ENCODE measurements at regions not wholly inside any gene's neighbourhood (a gene's known extent, or its start where the extent isn't known, plus 50 kb on each side); places are given as distances from the start of the nearest gene placed in this dataset.

GRCh38 chr20:16966276-16966880, 218.2 kb downstream of the OTOR start:
- no peak for DNase-seq (ENCODE audit: low spot score)
- TF ChIP-seq EZH2 (IDR thresholded peaks at IDR 0.05; ENCODE audit: borderline replicate concordance, low read depth, low read length, poor library complexity, severe bottlenecking) (no peak), CTCF (conservative IDR thresholded peaks at IDR 0.05; ENCODE audit: low read depth, low read length) (no peak)
- no peaks in the 10 kb centered on the region for H3K36me3 ChIP-seq (ENCODE audit: insufficient read depth, low read length, poor library complexity, severe bottlenecking)
- H3K4me1 ChIP-seq (ENCODE audit: insufficient read depth, low read length, poor library complexity, severe bottlenecking) = no peaks in the 10 kb centered on the region
- POLR2A ChIA-PET (ENCODE audit: low non-redundant PET) = interaction anchor here (0.7 kb wide), 1 partner anchor 533 kb away, joined by 3 read pairs; no protein-coding TSS in a partner anchor
- CTCF ChIA-PET = no interaction called here
- no peaks in the 10 kb centered on the region for H3K27me3 ChIP-seq (replicated peaks; ENCODE audit: insufficient read depth, low read depth, low read length, poor library complexity)
- no peak overlapping the region for H3K27ac ChIP-seq (ENCODE audit: low read depth, low read length, poor library complexity, severe bottlenecking)
- no TSS peak for BruUV-seq (replicated peaks)
- intact Hi-C loops (cut with micrococcal nuclease; ENCODE audit: unreplicated experiment) = no loop called here
- peaks cover 3% of the 10 kb centered on the region for H3K9me3 ChIP-seq (ENCODE audit: low read depth, low read length, poor library complexity, severe bottlenecking)
- H3K4me3 ChIP-seq (ENCODE audit: low read depth, low read length, poor library complexity, severe bottlenecking) = no peak overlapping the region

- ChIA-PET POLR2A (ENCODE audit: low non-redundant PET) (no interaction called here), CTCF (no interaction called here)
- no peaks in the 10 kb centered on the region for H3K36me3 ChIP-seq (ENCODE audit: insufficient read depth, low read length, poor library complexity, severe bottlenecking)
- H3K27ac ChIP-seq (ENCODE audit: low read depth, low read length, poor library complexity, severe bottlenecking) = no peak overlapping the region
- no TSS peak for BruUV-seq (replicated peaks)
- no peaks in the 10 kb centered on the region for H3K27me3 ChIP-seq (replicated peaks; ENCODE audit: insufficient read depth, low read depth, low read length, poor library complexity)
- intact Hi-C loops (cut with micrococcal nuclease; ENCODE audit: unreplicated experiment) = no loop called here
- no peaks in the 10 kb centered on the region for H3K4me1 ChIP-seq (ENCODE audit: insufficient read depth, low read length, poor library complexity, severe bottlenecking)
- no peak for DNase-seq (ENCODE audit: low spot score)
- H3K4me3 ChIP-seq (ENCODE audit: low read depth, low read length, poor library complexity, severe bottlenecking) = no peak overlapping the region
- no peaks in the 10 kb centered on the region for H3K9me3 ChIP-seq (ENCODE audit: low read depth, low read length, poor library complexity, severe bottlenecking)
- TF ChIP-seq EZH2 (IDR thresholded peaks at IDR 0.05; ENCODE audit: borderline replicate concordance, low read depth, low read length, poor library complexity, severe bottlenecking) (no peak), CTCF (conservative IDR thresholded peaks at IDR 0.05; ENCODE audit: low read depth, low read length) (no peak)
Observed at GRCh38 chr20:16968099-16968498, 219.9 kb downstream of the OTOR start.

GRCh38 chr20:16970776-16971175, 222.6 kb downstream of the OTOR start:
- no peaks in the 10 kb centered on the region for H3K9me3 ChIP-seq (ENCODE audit: low read depth, low read length, poor library complexity, severe bottlenecking)
- H3K27ac ChIP-seq (ENCODE audit: low read depth, low read length, poor library complexity, severe bottlenecking) = no peak overlapping the region
- DNase-seq (ENCODE audit: low spot score) = no peak
- no peaks in the 10 kb centered on the region for H3K4me1 ChIP-seq (ENCODE audit: insufficient read depth, low read length, poor library complexity, severe bottlenecking)
- CTCF ChIA-PET = no interaction called here
- intact Hi-C loops (cut with micrococcal nuclease; ENCODE audit: unreplicated experiment) = no loop called here
- H3K27me3 ChIP-seq (replicated peaks; ENCODE audit: insufficient read depth, low read depth, low read length, poor library complexity) = no peaks in the 10 kb centered on the region
- no peak overlapping the region for H3K4me3 ChIP-seq (ENCODE audit: low read depth, low read length, poor library complexity, severe bottlenecking)
- TF ChIP-seq EZH2 (IDR thresholded peaks at IDR 0.05; ENCODE audit: borderline replicate concordance, low read depth, low read length, poor library complexity, severe bottlenecking) (no peak), CTCF (conservative IDR thresholded peaks at IDR 0.05; ENCODE audit: low read depth, low read length) (no peak)
- BruUV-seq (replicated peaks) = no TSS peak
- POLR2A ChIA-PET (ENCODE audit: low non-redundant PET) = interaction anchor here (0.6 kb wide), 1 partner anchor 1024 kb away, joined by 6 read pairs; no protein-coding TSS in a partner anchor
- H3K36me3 ChIP-seq (ENCODE audit: insufficient read depth, low read length, poor library complexity, severe bottlenecking) = no peaks in the 10 kb centered on the region
